ENCODE measurements at regions not wholly inside any gene's neighbourhood (a gene's known extent, or its start where the extent isn't known, plus 50 kb on each side); places are given as distances from the start of the nearest gene placed in this dataset.

DNA sequence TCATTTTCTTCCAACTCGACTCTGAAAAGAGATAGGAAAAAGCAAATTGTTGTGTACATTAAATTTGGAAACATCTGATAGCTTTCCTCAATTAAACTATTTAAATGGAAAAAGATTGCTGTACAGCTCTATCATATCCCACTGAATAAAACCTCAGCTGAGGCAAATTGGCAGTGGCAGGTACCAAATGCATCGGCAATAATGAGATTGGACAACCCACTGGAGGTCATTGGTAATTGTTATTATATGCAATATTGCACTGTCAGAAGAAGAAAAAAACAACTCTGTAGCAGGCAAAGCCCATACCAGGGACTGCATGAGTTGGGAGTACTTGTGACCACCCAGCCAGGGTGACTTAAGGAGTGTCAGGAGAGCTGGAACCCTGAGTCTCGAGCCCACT lies 291.6 kb upstream of the SKOR2 start:
- DNase-seq (ENCODE audit: low read depth): no peak

GRCh38 chr18:47542551-47542950 lies 291.1 kb upstream of the SKOR2 start:
- no peak for DNase-seq (ENCODE audit: low read depth)

DNA sequence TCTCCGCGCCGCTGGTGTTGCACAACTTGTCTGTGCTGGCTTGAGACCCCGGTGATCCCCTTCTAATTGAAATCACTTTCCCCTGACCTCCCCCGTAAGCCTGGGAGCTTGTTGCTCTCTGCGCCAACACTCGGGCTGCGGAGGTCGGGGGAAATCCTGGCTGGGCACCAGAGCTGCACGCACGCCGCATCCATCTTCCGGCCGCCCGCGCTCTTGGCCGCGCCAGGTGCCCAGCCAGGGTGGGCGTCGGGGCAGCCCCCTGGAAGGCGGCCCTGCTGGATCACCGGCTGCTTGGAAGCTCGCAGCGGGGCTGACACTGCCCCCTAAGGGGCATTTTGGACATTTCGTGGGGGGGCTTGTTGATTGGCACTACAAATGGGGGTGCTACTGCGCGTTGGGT lies 280.3 kb upstream of the SKOR2 start:
- DNase-seq (ENCODE audit: low read depth): no peak

GRCh38 chr18:47530695-47531094 lies 279.2 kb upstream of the SKOR2 start:
- DNase-seq (ENCODE audit: low read depth): no peak

DNA sequence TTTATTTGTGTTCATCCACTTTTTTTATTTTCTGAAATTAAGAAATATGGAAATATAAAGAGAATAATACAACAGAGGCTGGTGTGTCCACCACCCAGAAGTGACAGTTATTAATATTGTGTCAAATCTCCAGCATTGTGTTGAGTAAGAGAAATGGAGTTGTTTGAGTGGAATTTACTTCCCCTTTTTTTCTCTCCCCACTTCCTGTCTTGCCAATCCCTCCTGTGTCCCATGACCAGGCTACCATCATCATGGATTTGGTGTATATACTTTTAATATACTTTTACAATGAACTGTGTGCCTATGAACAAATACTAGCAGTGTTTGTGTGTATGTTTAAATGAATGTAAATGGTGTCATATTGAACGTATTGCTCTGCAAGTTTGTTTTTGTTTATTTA lies 276.9 kb upstream of the SKOR2 start:
- no peak for DNase-seq (ENCODE audit: low read depth)

DNA sequence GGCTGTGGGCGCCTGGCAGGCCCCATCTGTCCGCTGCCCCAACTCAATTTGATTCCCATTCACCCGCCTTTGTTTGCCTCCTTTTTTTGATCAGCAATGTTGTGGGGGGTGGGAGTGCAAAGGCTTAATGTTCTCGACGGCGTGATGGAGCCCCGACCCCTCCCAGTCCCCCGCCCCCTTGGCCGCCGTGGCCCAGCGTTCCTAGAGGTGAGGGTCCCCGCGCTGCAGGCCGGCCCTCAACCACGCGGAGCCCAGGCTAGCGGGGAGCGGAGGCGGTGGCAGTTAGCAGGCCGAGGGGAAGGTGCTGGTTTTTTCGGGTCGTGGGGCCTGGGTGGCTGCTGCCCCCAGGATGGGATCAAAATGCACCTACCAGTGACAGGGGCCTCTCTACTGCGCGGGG lies 274.7 kb upstream of the SKOR2 start:
- no peak for DNase-seq (ENCODE audit: low read depth)

- DNase-seq (ENCODE audit: low read depth): no peak
Observed at GRCh38 chr18:47522359-47522758, 270.9 kb upstream of the SKOR2 start.

- no peak for DNase-seq (ENCODE audit: low read depth)
Observed at GRCh38 chr18:47520263-47520662, 268.8 kb upstream of the SKOR2 start.

GRCh38 chr18:47519706-47520105 lies 268.2 kb upstream of the SKOR2 start:
- no peak for DNase-seq (ENCODE audit: low read depth)

- DNase-seq (ENCODE audit: low read depth): no peak
Observed at GRCh38 chr18:47519277-47519676, 267.8 kb upstream of the SKOR2 start.

DNA sequence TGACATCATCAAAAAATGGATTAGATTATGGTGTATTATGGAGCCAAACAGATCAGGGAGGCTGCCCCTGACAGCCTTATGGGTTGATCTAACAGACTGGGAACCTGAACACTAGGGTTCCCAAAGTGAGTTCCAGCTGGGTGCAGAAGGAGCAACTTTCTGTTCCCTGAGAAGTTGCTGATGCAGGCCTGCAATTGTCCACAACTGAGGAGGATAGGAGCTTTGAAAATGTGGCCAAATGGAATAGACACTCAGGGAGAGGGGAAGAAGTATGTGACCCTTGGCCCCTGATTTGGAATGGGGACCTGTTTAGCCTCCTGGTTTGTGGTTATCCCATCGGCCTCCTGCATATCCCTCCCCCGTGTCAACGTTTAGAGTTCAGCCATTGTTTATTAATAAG lies 262.2 kb upstream of the SKOR2 start:
- no peak for DNase-seq (ENCODE audit: low read depth)

- no peak for DNase-seq (ENCODE audit: low read depth)
Observed at GRCh38 chr18:47512726-47513435, 261.4 kb upstream of the SKOR2 start.

- DNase-seq (ENCODE audit: low read depth): no peak
Observed at GRCh38 chr18:47512056-47512455, 260.6 kb upstream of the SKOR2 start.

DNA sequence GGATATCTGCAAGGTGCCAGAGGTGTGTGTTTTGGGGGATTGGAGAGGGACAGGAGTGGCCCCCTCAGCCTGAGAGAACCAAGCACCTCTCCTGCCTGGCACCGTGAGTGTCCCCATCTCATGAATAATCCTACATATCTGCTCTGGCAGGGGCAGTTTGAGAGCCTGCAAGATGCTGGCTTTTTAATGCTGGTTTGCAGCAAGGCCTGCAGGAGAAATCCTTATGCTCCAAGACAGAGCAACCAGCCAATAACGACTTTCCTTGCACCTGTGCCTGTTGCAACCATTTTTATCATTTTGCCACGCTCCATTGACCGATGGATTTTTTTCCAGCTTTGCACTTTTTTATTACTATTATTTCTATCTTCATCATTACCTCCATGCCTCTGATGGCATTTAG lies 259.4 kb upstream of the SKOR2 start:
- DNase-seq (ENCODE audit: low read depth): no peak

- DNase-seq (ENCODE audit: low read depth): no peak
Observed at GRCh38 chr18:47507651-47508050, 256.2 kb upstream of the SKOR2 start.

DNA sequence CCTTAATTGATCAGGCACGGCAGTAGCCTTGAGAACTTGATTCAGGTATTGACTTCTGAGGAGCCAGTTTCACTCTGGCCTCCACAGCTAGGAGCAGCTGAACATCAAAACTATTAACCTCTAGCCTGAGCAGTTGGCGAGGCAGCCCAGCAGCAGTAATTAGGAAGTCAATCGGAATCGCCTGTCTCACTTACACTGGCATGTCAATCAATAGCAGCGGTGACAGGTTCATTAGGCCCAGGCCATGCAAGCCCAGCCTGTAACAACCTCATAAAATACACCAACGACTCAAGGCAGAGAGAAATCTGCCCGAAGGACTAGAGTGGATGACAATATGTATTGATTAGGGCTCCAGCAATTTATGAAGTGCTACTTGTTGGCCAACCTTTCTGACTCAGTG lies 255.4 kb upstream of the SKOR2 start:
- DNase-seq (ENCODE audit: low read depth): no peak

DNA sequence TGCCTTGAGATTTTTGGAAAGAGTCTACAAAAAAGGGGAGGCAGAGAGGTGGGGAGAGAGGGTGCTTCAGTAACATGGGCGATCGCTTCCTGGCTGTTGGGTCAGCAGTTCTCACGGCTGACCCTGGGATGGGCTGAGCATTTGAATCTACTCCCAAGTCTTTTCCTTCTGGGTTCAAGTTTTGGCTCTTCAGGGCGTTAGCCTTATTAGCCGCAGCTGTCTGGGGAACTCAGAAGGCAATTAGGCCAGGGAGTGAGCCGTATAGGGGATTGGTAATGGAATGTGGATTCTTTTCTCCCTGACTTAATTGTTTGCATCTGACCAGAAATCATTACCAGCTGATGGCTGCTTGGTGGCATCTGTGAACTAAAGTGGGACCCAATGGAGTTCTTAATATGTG lies 250.5 kb upstream of the SKOR2 start:
- DNase-seq (ENCODE audit: low read depth): no peak

DNA sequence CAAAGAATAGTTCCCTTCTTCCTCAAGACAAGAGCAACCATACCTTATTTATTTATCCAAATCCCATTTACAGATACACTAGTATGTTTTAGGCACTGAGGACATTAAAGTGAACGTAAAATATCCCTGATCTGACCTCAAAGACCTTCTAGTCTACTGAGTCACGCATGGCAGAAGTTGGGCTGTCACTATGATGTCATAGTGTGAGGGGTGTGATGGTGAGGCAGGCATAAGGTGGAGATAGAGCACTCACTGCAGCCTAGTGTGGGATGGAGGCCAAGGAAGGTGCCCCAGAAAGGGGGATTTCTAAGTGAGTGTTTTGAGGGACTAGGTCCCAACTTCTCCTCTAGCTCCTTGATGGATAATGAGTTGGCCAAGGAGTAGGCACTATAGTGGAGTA lies 249.5 kb upstream of the SKOR2 start:
- DNase-seq (ENCODE audit: low read depth): no peak

GRCh38 chr18:47492691-47493090 lies 241.2 kb upstream of the SKOR2 start:
- DNase-seq (ENCODE audit: low read depth): no peak

GRCh38 chr18:47490882-47491281 lies 239.4 kb upstream of the SKOR2 start:
- no peak for DNase-seq (ENCODE audit: low read depth)

- DNase-seq (ENCODE audit: low read depth): no peak
Observed at GRCh38 chr18:47485221-47485797, 233.8 kb upstream of the SKOR2 start.

DNA sequence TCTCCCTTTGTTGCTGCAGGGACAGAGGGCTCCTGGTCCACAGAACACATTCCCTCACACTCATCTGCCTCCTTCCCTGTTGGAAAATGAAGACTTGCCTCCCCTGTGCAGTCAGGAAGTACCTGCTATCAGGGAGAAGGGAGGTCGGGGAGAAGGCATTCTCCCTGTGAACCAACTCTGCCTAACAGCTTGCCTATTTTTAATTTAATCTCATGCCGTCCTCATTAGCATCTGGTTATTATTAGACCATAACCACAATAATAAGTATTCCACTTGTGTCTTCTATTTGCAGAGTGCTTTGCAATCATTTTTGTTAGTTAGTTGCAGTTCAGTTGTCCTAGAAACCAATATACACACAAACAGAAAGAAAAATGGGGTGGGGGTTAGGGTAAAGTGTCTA lies 232.6 kb upstream of the SKOR2 start:
- no peak for DNase-seq (ENCODE audit: low read depth)

DNA sequence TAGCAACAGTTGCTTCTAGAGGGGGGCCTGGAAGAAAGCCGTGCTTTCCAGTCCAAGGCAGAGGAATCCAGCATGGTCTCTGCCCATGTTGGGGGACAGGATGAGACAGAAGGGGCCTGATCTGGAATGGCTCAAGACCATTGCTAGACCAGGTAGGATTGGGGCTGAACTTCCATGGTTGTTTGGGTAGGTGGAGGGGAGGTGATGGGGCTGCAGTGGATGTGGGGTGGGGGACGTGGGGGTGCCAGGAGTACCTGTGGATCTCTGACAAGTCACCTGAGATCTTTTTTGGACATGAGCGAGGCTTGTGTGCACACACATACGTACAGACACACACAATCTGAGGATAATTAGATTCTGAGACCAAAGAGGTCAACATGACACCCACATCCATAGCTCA lies 228.7 kb upstream of the SKOR2 start:
- no peak for DNase-seq (ENCODE audit: low read depth)

DNA sequence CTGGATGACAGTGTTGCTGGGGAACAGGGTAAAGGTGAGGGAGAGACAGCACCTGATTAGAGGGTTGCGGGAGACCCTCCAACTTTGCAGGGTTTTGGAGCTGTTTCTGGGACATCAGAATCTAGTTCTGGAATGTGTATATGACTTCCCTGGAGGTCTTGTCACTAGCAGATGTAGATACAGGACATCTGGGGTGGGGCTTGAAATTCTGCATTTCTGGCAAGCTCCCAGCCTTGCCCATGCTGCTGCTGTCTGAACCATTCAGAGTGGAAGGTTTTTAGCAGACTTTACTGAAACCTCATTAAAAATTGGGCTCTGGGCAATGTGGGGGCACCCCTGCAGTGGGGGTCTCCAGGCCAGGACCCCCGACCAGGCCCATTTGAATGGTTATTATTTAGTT lies 220.3 kb upstream of the SKOR2 start:
- no peak for DNase-seq (ENCODE audit: low read depth)
